ENCODE measurements at regions not wholly inside any gene's neighbourhood (a gene's known extent, or its start where the extent isn't known, plus 50 kb on each side); places are given as distances from the start of the nearest gene placed in this dataset.

DNA sequence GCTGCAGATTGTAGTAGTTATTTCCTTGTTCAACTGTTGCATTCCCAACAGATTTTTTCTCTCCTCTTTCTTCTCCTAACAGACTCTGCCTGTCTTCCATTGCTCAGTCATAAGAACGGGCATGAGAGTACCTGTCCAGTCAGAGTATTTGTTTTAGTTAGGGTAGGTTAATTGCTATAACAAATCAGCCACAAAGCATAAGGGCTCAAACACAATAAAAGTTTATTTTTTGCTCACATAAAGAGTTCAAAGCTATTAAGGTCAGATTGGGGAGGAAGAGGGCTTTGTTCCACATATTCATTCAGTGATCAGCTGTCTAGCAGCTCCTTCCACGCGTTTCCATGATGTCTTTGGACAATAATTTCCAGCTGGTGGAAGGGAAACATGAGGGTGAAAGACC, 92.8 kb upstream of the PLXNC1 start:
- TF ChIP-seq, protein P1, sequence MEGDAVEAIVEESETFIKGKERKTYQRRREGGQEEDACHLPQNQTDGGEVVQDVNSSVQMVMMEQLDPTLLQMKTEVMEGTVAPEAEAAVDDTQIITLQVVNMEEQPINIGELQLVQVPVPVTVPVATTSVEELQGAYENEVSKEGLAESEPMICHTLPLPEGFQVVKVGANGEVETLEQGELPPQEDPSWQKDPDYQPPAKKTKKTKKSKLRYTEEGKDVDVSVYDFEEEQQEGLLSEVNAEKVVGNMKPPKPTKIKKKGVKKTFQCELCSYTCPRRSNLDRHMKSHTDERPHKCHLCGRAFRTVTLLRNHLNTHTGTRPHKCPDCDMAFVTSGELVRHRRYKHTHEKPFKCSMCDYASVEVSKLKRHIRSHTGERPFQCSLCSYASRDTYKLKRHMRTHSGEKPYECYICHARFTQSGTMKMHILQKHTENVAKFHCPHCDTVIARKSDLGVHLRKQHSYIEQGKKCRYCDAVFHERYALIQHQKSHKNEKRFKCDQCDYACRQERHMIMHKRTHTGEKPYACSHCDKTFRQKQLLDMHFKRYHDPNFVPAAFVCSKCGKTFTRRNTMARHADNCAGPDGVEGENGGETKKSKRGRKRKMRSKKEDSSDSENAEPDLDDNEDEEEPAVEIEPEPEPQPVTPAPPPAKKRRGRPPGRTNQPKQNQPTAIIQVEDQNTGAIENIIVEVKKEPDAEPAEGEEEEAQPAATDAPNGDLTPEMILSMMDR (conservative IDR thresholded peaks at IDR 0.05; ENCODE audit: low read depth in 2 of 2) = no peak
- no peak for TF ChIP-seq CREB1 (CRISPR knock-in tag; IDR thresholded peaks at IDR 0.05; ENCODE audit: low read depth)
- TF ChIP-seq JUNB (IDR thresholded peaks at IDR 0.05; ENCODE audit: unreplicated experiment) = no peak
- TF ChIP-seq STAT1 (IDR thresholded peaks at IDR 0.05; ENCODE audit: unreplicated experiment) = no peak
- TF ChIP-seq EZH2 (IDR thresholded peaks at IDR 0.05; ENCODE audit: low read depth, unreplicated experiment) = no peak
- no peak for TF ChIP-seq POLR2AphosphoS5 (IDR thresholded peaks at IDR 0.05; ENCODE audit: low read depth)
- TF ChIP-seq, protein P2, sequence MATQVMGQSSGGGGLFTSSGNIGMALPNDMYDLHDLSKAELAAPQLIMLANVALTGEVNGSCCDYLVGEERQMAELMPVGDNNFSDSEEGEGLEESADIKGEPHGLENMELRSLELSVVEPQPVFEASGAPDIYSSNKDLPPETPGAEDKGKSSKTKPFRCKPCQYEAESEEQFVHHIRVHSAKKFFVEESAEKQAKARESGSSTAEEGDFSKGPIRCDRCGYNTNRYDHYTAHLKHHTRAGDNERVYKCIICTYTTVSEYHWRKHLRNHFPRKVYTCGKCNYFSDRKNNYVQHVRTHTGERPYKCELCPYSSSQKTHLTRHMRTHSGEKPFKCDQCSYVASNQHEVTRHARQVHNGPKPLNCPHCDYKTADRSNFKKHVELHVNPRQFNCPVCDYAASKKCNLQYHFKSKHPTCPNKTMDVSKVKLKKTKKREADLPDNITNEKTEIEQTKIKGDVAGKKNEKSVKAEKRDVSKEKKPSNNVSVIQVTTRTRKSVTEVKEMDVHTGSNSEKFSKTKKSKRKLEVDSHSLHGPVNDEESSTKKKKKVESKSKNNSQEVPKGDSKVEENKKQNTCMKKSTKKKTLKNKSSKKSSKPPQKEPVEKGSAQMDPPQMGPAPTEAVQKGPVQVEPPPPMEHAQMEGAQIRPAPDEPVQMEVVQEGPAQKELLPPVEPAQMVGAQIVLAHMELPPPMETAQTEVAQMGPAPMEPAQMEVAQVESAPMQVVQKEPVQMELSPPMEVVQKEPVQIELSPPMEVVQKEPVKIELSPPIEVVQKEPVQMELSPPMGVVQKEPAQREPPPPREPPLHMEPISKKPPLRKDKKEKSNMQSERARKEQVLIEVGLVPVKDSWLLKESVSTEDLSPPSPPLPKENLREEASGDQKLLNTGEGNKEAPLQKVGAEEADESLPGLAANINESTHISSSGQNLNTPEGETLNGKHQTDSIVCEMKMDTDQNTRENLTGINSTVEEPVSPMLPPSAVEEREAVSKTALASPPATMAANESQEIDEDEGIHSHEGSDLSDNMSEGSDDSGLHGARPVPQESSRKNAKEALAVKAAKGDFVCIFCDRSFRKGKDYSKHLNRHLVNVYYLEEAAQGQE (IDR thresholded peaks at IDR 0.05; ENCODE audit: unreplicated experiment) = no peak

Measured in GM23338 (cell line).